ENCODE measurements at regions not wholly inside any gene's neighbourhood (a gene's known extent, or its start where the extent isn't known, plus 50 kb on each side); places are given as distances from the start of the nearest gene placed in this dataset.

- Histone ChIP-seq H3K36me3 (ENCODE audit: control insufficient read depth in 2 of 4, insufficient read depth in 4 of 4, low read length in 3 of 4) (no peaks in the 10 kb centered on the region), H2BK5ac (ENCODE audit: low read depth, low read length) (no peak overlapping the region), H3K4me2 (ENCODE audit: insufficient read depth in 1 of 2, low read depth in 2 of 2, low read length in 2 of 2) (no peak overlapping the region; a peak in 1 of 4 replicates), H2AFZ (ENCODE audit: low read length) (peak overlapping the region; percentile 60; the same call in 1 of the 2 replicates), H3K23ac (ENCODE audit: insufficient read length) (no peak overlapping the region), H4K8ac (ENCODE audit: extremely low read depth, insufficient read depth, low read length) (no peak overlapping the region), H2BK12ac (ENCODE audit: low read depth, low read length) (no peak overlapping the region), H3K9me3 (ENCODE audit: insufficient read depth in 2 of 2, low read depth in 1 of 2, low read length in 1 of 2) (no peaks in the 10 kb centered on the region), H4K91ac (replicated peaks; ENCODE audit: insufficient read length, low read length) (no peak overlapping the region), H3K18ac (ENCODE audit: extremely low read depth, low read length) (no peak overlapping the region; the same call in 1 of the 2 replicates), H4K20me1 (replicated peaks in 1 of 2; ENCODE audit: control insufficient read depth in 1 of 2, insufficient read depth in 2 of 2, low read length in 2 of 2) (no peaks in the 10 kb centered on the region), H3K4me3 (ENCODE audit: extremely low read depth in 1 of 4, insufficient read depth in 2 of 4, low read depth in 3 of 4, low read length in 4 of 4) (no peak overlapping the region), H3K4me1 (replicated peaks in 1 of 4; ENCODE audit: control insufficient read depth in 3 of 4, insufficient read depth in 4 of 4, low read length in 3 of 4) (peaks cover 0 to 2% (median 0%) of the 10 kb centered on the region in 4 experiments; a peak in 1 of 7 replicates), H2BK15ac (ENCODE audit: low read length) (no peak overlapping the region), H3K27me3 (replicated peaks in 1 of 4; ENCODE audit: control insufficient read depth in 3 of 4, extremely low read depth in 1 of 4, insufficient read depth in 3 of 4, low read length in 3 of 4) (no peaks in the 10 kb centered on the region), H3K4ac (replicated peaks; ENCODE audit: insufficient read length, low read depth, low read length) (no peak overlapping the region), H3K9ac (replicated peaks in 1 of 4; ENCODE audit: extremely low read depth in 1 of 4, low read depth in 3 of 4, low read length in 3 of 4) (no peak overlapping the region), H2AK5ac (ENCODE audit: low read depth, low read length) (no peak overlapping the region), H3K79me2 (ENCODE audit: control insufficient read depth in 1 of 2, insufficient read depth in 2 of 2, low read length in 2 of 2) (no peaks in the 10 kb centered on the region), H4K5ac (ENCODE audit: insufficient read length, low read depth, low read length) (no peak overlapping the region), H3K14ac (ENCODE audit: insufficient read length) (no peak overlapping the region), H3K79me1 (ENCODE audit: low read depth, low read length) (no peaks in the 10 kb centered on the region), H3K56ac (replicated peaks; ENCODE audit: insufficient read length, low read depth, low read length) (no peak overlapping the region), H3K23me2 (ENCODE audit: low read depth, low read length) (peaks cover 2% of the 10 kb centered on the region; the same call in 1 of the 2 replicates), H2BK20ac (ENCODE audit: low read length) (no peak overlapping the region), H3K27ac (ENCODE audit: low read depth, low read length) (no peak overlapping the region), H2BK120ac (replicated peaks; ENCODE audit: low read depth, low read length) (no peak overlapping the region)
- WGBS, 2 experiments (ENCODE audit: extremely low coverage in 1 of 2, insufficient coverage in 1 of 2, insufficient read length in 1 of 2, insufficient replicate concordance in 2 of 2, low coverage in 1 of 2, low lambda C conversion rate in 2 of 2, missing lambda C conversion rate in 1 of 2), result 70% methylated on average over 6 of the region's 6 CpGs; no CpG with 5 or more reads in 1 of the 2 experiments
- peak; percentile 70 for FAIRE-seq
- CTCF ChIA-PET (ENCODE audit: partially characterized antibody), result interaction anchor here (0.6 to 2.2 kb wide), 18 partner anchors 12 to 1612 kb away, joined by 3 to 12 read pairs (median 3); no protein-coding TSS in a partner anchor
- POLR2A ChIA-PET (ENCODE audit: partially characterized antibody), result no interaction called here
- no peak for DNase-seq (ENCODE audit: low read depth in 1 of 2, low spot score in 2 of 2)
- TF ChIP-seq SRF (IDR thresholded peaks at IDR 0.05; ENCODE audit: low read depth, low read length) (no peak), RAD21 (IDR thresholded peaks at IDR 0.05 in 1 of 2, conservative IDR thresholded peaks at IDR 0.05 in 1 of 2; ENCODE audit: low read depth in 2 of 2, low read length in 2 of 2) (peak; percentile 85 to 87)
- TF ChIP-seq, protein P1, sequence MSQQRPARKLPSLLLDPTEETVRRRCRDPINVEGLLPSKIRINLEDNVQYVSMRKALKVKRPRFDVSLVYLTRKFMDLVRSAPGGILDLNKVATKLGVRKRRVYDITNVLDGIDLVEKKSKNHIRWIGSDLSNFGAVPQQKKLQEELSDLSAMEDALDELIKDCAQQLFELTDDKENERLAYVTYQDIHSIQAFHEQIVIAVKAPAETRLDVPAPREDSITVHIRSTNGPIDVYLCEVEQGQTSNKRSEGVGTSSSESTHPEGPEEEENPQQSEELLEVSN (IDR thresholded peaks at IDR 0.05), result no peak
Measured at GRCh38 chr4:52234561-52235440, 183.7 kb downstream of the SPATA18 start.

Data from H1 (cell line).